HCT116 (cell line): ENCODE measurements at regions not wholly inside any gene's neighbourhood (a gene's known extent, or its start where the extent isn't known, plus 50 kb on each side); places are given as distances from the start of the nearest gene placed in this dataset.
"Not testable (repeated sequence)": the region's sequence is repeated elsewhere in the genome, so short reads cannot be mapped to it uniquely, and the experiment has no call there.

Experiments used
- ATAC-seq: fragments of 200-7000 bp; cut with Tn5 transposase; 2 replicates; pipeline ENCODE4 v1.9.1; 2020; ENCODE audit warnings: mild to moderate bottlenecking, moderate library complexity
- BruUV-seq: library from RNA; stranded (reverse); fragments of 400-500 nt; replicated peaks from 2 replicates; lab custom pipeline; 2021; lab: Mats Ljungman, UMichigan
- CTCF ChIA-PET: fragments of 300-600 bp; sonication (Branson Sonifier 250); formaldehyde crosslinking; loops from one replicate; lab custom pipeline; 2021; ENCODE audit warnings: antibody characterized with exemption; lab: Charles Lee
- POLR2A ChIA-PET: fragments of 300-600, 350-600 bp; sonication (Branson Sonifier 250); formaldehyde crosslinking; loops from one replicate; lab custom pipeline; 2021; ENCODE audit warnings: antibody characterized with exemption; lab: Charles Lee
- RAD21 ChIA-PET, 2 experiments: fragments of 300-600 bp; sonication (Branson Sonifier 250); formaldehyde crosslinking; loops; one replicate each; lab custom pipeline; 2023; ENCODE audit warnings: low total read pairs in 2 of 2; ENCODE audit not compliant: uncharacterized antibody in 2 of 2, unreplicated experiment in 2 of 2, low non-redundant PET in 1 of 2; lab: Charles Lee
- DNase-seq: peaks from one replicate; pipeline ENCODE4 v3.0.0-alpha.2; 2010; ENCODE audit warnings: low read depth, low spot score
- H2AFZ ChIP-seq: fragments of 200-600 bp; shearing (Covaris generic), sonication (generic); 2 replicates; pipeline ENCODE4 v1.6.1; 2017; ENCODE audit warnings: low read depth, mixed run types, mixed read lengths, antibody characterized with exemption, low read length; ENCODE audit not compliant: poor library complexity, severe bottlenecking
- H3K27ac ChIP-seq: 2 replicates; pipeline ENCODE4 v1.5.1; 2012; ENCODE audit warnings: low read depth, low read length
- H3K27me3 ChIP-seq: fragments of 200-600 bp; sonication (generic); 2 replicates; pipeline ENCODE4 v1.6.1; 2016; ENCODE audit warnings: mixed run types, low read length, mixed read lengths; ENCODE audit not compliant: insufficient read depth
- H3K36me3 ChIP-seq, 2 experiments: fragments of 200-500 bp in 1 of 2; fragments of 200-600 bp in 1 of 2; sonication (Bioruptor generic) in 1 of 2; sonication (generic) in 1 of 2; 2 replicates each; pipeline versions ENCODE4 v1.5.1 to v1.6.1; 2014 to 2016; ENCODE audit warnings: low read length in 2 of 2, inconsistent platforms in 1 of 2, mixed read lengths in 1 of 2, mixed run types in 1 of 2; ENCODE audit not compliant: insufficient read depth in 2 of 2, control insufficient read depth in 1 of 2
- H3K4me1 ChIP-seq, 2 experiments: fragments of 200-600 bp in 1 of 2; sonication (generic) in 1 of 2; 2 replicates each; pipeline versions ENCODE4 v1.5.1 to v1.6.1; 2012 to 2017; ENCODE audit warnings: low read length in 2 of 2, inconsistent platforms in 1 of 2, mild to moderate bottlenecking in 1 of 2, mixed read lengths in 1 of 2, mixed run types in 1 of 2, moderate library complexity in 1 of 2; ENCODE audit not compliant: insufficient read depth in 2 of 2, control insufficient read depth in 1 of 2
- H3K4me2 ChIP-seq: fragments of 200-600 bp; sonication (generic); 2 replicates; pipeline ENCODE4 v1.6.1; 2017; ENCODE audit warnings: mixed run types, low read length, mixed read lengths
- H3K4me3 ChIP-seq, 2 experiments: fragments of 200-600 bp in 1 of 2; sonication (generic) in 1 of 2; replicated peaks in 1 of 2; 2 replicates each; pipeline ENCODE4 v1.5.1; 2011 to 2016; ENCODE audit warnings: low read length in 2 of 2, control low read depth in 1 of 2, low read depth in 1 of 2, mild to moderate bottlenecking in 1 of 2, mixed read lengths in 1 of 2, mixed run types in 1 of 2
- H3K79me2 ChIP-seq: fragments of 200-600 bp; sonication (generic); 2 replicates; pipeline ENCODE4 v1.6.1; 2017; ENCODE audit warnings: mild to moderate bottlenecking, mixed run types, low read length, moderate library complexity, mixed read lengths; ENCODE audit not compliant: insufficient read depth
- H3K9ac ChIP-seq: fragments of 200-600 bp; sonication (generic); 2 replicates; pipeline ENCODE4 v1.6.1; 2016; ENCODE audit warnings: low read length, mixed read lengths
- H3K9me2 ChIP-seq: fragments of 200-600 bp; sonication (generic), shearing (Covaris generic); 2 replicates; pipeline ENCODE4 v1.6.1; 2017; ENCODE audit warnings: mixed run types, mild to moderate bottlenecking, moderate library complexity; ENCODE audit not compliant: insufficient read depth
- H3K9me3 ChIP-seq, 2 experiments: fragments of 200-500 bp in 1 of 2; fragments of 200-600 bp in 1 of 2; sonication (Bioruptor generic) in 1 of 2; sonication (generic) in 1 of 2; 2 replicates each; pipeline ENCODE4 v1.6.1; 2014 to 2017; ENCODE audit warnings: low read length in 2 of 2, mixed read lengths in 2 of 2, inconsistent platforms in 1 of 2, low read depth in 1 of 2, mild to moderate bottlenecking in 1 of 2, mixed run types in 1 of 2, moderate library complexity in 1 of 2; ENCODE audit not compliant: control insufficient read depth in 1 of 2, insufficient read depth in 1 of 2
- H4K20me1 ChIP-seq: fragments of 200-600 bp; sonication (generic), shearing (Covaris generic); 2 replicates; pipeline ENCODE4 v1.6.1; 2017; ENCODE audit warnings: mixed run types, mild to moderate bottlenecking, moderate library complexity; ENCODE audit not compliant: insufficient read depth
- intact Hi-C: fragments of 100-400 bp; cut with micrococcal nuclease; formaldehyde crosslinking; loops from 2 replicates; pipeline ENCODE4 v1.10.0; 2022

DNA sequence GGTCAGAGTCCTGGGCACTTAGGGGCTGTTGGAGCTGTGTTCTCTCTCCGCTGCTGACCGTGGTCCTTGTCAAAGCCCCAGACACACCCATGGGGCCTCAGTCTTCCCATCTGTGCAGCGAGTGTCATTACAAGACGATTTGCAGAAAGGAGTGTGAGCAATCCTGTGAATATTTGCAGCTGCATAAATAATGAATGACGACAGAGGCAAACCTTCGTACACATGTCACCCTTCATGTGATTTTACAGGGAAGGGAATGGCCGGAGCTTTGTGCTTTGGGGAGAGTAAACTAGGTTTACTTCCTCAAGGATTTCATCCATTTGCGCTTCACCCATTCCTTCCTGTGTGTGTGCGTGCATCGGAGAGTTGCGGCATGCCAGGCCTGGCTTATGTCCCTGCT lies 370.8 kb upstream of the SOX1 start:
- H2AFZ ChIP-seq, H3K4me1 ChIP-seq, H4K20me1 ChIP-seq, CTCF ChIA-PET, H3K4me2 ChIP-seq, H3K9ac ChIP-seq, H3K27me3 ChIP-seq, H3K79me2 ChIP-seq, DNase-seq, H3K4me3 ChIP-seq, H3K9me3 ChIP-seq, H3K9me2 ChIP-seq, ATAC-seq, intact Hi-C loops, POLR2A ChIA-PET, BruUV-seq, H3K36me3 ChIP-seq, H3K27ac ChIP-seq, RAD21 ChIA-PET: not testable (repeated sequence)

DNA sequence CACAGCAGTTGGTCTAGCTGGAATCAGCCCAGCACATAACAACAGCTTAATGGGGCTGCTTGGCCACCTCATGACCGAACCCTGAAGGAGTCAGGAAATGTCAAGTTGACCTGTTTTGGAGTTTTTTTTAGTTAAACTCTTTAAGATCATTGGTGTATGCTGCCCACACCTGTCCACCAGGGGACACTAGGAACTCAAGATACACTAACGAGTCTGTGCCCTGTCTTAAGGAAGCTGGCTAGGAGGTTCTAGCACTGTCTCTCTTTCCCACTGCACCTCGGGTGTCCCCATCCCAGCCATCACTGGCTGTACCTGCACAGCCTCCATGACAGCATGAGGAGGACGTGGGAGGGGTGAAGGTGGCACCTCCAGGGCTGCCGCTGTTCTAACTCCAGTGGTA lies 364.9 kb upstream of the SOX1 start:
- H3K27me3 ChIP-seq, BruUV-seq, DNase-seq, H3K36me3 ChIP-seq, H3K4me1 ChIP-seq, H3K79me2 ChIP-seq, H2AFZ ChIP-seq, CTCF ChIA-PET, RAD21 ChIA-PET, H3K27ac ChIP-seq, H3K4me2 ChIP-seq, H4K20me1 ChIP-seq, H3K9me3 ChIP-seq, H3K9me2 ChIP-seq, intact Hi-C loops, POLR2A ChIA-PET, H3K9ac ChIP-seq, H3K4me3 ChIP-seq: not testable (repeated sequence)
- ATAC-seq, result peak; percentile 53; the same call in 1 of the 2 replicates
